ENCODE measurements at regions not wholly inside any gene's neighbourhood (a gene's known extent, or its start where the extent isn't known, plus 50 kb on each side); places are given as distances from the start of the nearest gene placed in this dataset.

- TF ChIP-seq CTCF (IDR thresholded peaks at IDR 0.05; ENCODE audit: insufficient read depth, low read length, poor library complexity, severe bottlenecking) = no peak
- no peak overlapping the region for H3K4me3 ChIP-seq (replicated peaks; ENCODE audit: low read depth, low read length)
- H3K36me3 ChIP-seq (ENCODE audit: control insufficient read depth, insufficient read depth, low read length) = no peaks in the 10 kb centered on the region
- peaks cover 5% of the 10 kb centered on the region for H3K27me3 ChIP-seq (replicated peaks; ENCODE audit: control insufficient read depth, insufficient read depth, low read length)
- DNase-seq (ENCODE audit: extremely low read depth, insufficient read length) = no peak
Measured at GRCh38 chr17:49910858-49911204, 58.2 kb upstream of the DLX4 start.

- DNase-seq (ENCODE audit: extremely low read depth, insufficient read length) = no peak
- no peaks in the 10 kb centered on the region for H3K36me3 ChIP-seq (ENCODE audit: control insufficient read depth, insufficient read depth, low read length)
- H3K27me3 ChIP-seq (replicated peaks; ENCODE audit: control insufficient read depth, insufficient read depth, low read length) = peaks cover 9% of the 10 kb centered on the region
- no peak for TF ChIP-seq CTCF (IDR thresholded peaks at IDR 0.05; ENCODE audit: insufficient read depth, low read length, poor library complexity, severe bottlenecking)
- no peak overlapping the region for H3K4me3 ChIP-seq (replicated peaks; ENCODE audit: low read depth, low read length)
Measured at GRCh38 chr17:49911719-49912118, 57.3 kb upstream of the DLX4 start.

- Histone ChIP-seq H3K4me3 (replicated peaks; ENCODE audit: low read depth, low read length) (no peak overlapping the region), H3K27me3 (replicated peaks; ENCODE audit: control insufficient read depth, insufficient read depth, low read length) (peaks cover 9% of the 10 kb centered on the region), H3K36me3 (ENCODE audit: control insufficient read depth, insufficient read depth, low read length) (no peaks in the 10 kb centered on the region)
- no peak for TF ChIP-seq CTCF (IDR thresholded peaks at IDR 0.05; ENCODE audit: insufficient read depth, low read length, poor library complexity, severe bottlenecking)
- DNase-seq (ENCODE audit: extremely low read depth, insufficient read length) = no peak
Measured at GRCh38 chr17:49913226-49914095, 55.5 kb upstream of the DLX4 start.

- no peak for DNase-seq (ENCODE audit: extremely low read depth, insufficient read length)
- no peak overlapping the region for H3K4me3 ChIP-seq (replicated peaks; ENCODE audit: low read depth, low read length)
- H3K36me3 ChIP-seq (ENCODE audit: control insufficient read depth, insufficient read depth, low read length) = no peaks in the 10 kb centered on the region
- H3K27me3 ChIP-seq (replicated peaks; ENCODE audit: control insufficient read depth, insufficient read depth, low read length) = peaks cover 9% of the 10 kb centered on the region
- TF ChIP-seq CTCF (IDR thresholded peaks at IDR 0.05; ENCODE audit: insufficient read depth, low read length, poor library complexity, severe bottlenecking) = no peak
Measured at GRCh38 chr17:49914096-49914490, 54.9 kb upstream of the DLX4 start.

GRCh38 chr17:49914664-49915063 lies 54.3 kb upstream of the DLX4 start:
- H3K27me3 ChIP-seq (replicated peaks; ENCODE audit: control insufficient read depth, insufficient read depth, low read length) = peaks cover 9% of the 10 kb centered on the region
- no peaks in the 10 kb centered on the region for H3K36me3 ChIP-seq (ENCODE audit: control insufficient read depth, insufficient read depth, low read length)
- H3K4me3 ChIP-seq (replicated peaks; ENCODE audit: low read depth, low read length) = no peak overlapping the region
- no peak for DNase-seq (ENCODE audit: extremely low read depth, insufficient read length)
- TF ChIP-seq CTCF (IDR thresholded peaks at IDR 0.05; ENCODE audit: insufficient read depth, low read length, poor library complexity, severe bottlenecking) = no peak

Measured in GM06990 (cell line).